ENCODE measurements at regions not wholly inside any gene's neighbourhood (a gene's known extent, or its start where the extent isn't known, plus 50 kb on each side); places are given as distances from the start of the nearest gene placed in this dataset.

DNA sequence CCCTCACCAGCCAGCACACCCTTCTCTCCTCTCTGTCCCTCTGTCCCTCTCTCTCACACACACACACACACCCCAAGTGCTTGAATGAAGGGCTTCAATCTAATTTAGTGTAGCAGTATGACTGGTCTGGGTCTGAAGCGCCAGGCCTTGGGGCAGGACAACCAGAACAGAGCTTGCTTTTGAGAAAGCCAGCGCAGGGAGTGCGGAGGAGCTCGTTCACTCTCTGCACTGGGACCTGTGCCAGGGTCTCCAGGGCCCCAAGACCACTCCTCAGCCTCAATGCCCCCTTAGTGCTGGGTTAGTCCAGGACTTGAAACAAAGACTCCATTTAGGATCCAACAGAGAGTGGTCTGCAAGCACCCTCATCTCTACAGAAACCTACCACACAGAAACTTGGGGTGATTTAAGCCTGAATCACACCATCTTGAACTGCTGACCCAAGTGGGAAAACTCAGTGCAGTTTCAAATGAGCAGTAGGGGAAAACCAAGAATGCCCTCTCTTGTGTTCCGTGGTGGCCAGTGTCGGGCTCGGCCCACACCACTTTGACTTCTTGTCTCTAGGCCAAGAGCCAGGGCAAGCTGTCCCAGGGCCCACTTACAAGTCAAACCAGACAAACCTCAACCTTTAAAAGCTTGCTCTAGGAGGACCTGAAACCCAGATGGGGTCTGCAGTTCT, 66.6 kb upstream of the WIPF1 start:
- Histone ChIP-seq H3K9me3 (no peaks in the 10 kb centered on the region), H3K4me1 (peaks cover 0 to 45% of the 10 kb centered on the region in 2 donors), H3K27ac (peak overlapping the region in 1 of 3 donors; percentile 26), H3K36me3 (no peaks in the 10 kb centered on the region), H3K27me3 (no peaks in the 10 kb centered on the region), H3K4me3 (replicated peaks in 1 of 3) (no peak overlapping the region)
- peak; percentile 10 to 27 for DNase-seq
- intact Hi-C loops (cut with DNase I), result no loop called here
- TF ChIP-seq CTCF (IDR thresholded peaks at IDR 0.05) (no peak), POLR2A (IDR thresholded peaks at IDR 0.05) (no peak)
- 66 to 80% methylated on average over 7 of the region's 7 CpGs for WGBS, 2 donors

- peaks cover 0 to 45% of the 10 kb centered on the region in 2 donors for H3K4me1 ChIP-seq
- 64 to 74% methylated on average over 7 of the region's 7 CpGs for WGBS, 2 donors
- no peak for DNase-seq
- H3K9me3 ChIP-seq, result no peaks in the 10 kb centered on the region
- TF ChIP-seq POLR2A (IDR thresholded peaks at IDR 0.05), result no peak
- TF ChIP-seq CTCF (IDR thresholded peaks at IDR 0.05), result no peak
- H3K4me3 ChIP-seq (replicated peaks in 1 of 3), result no peak overlapping the region
- H3K36me3 ChIP-seq, result no peaks in the 10 kb centered on the region
- intact Hi-C loops (cut with DNase I), result no loop called here
- no peaks in the 10 kb centered on the region for H3K27me3 ChIP-seq
- peak overlapping the region in 1 of 3 donors; percentile 26 for H3K27ac ChIP-seq
These were observed 65.9 kb upstream of the WIPF1 start for GRCh38 chr2:174663550-174663949.

- H3K27me3 ChIP-seq, result no peaks in the 10 kb centered on the region
- 80 to 85% methylated on average over 3 of the region's 3 CpGs for WGBS, 2 donors
- no peak for TF ChIP-seq POLR2A (IDR thresholded peaks at IDR 0.05)
- intact Hi-C loops (cut with DNase I), result no loop called here
- no peak overlapping the region for H3K4me3 ChIP-seq (replicated peaks in 1 of 3)
- no peaks in the 10 kb centered on the region for H3K36me3 ChIP-seq
- no peak for DNase-seq
- no peak overlapping the region for H3K27ac ChIP-seq
- peaks cover 0 to 43% of the 10 kb centered on the region in 2 donors for H3K4me1 ChIP-seq
- no peaks in the 10 kb centered on the region for H3K9me3 ChIP-seq
These were observed 65.3 kb upstream of the WIPF1 start for GRCh38 chr2:174662859-174663258.

- intact Hi-C loops (cut with DNase I), result no loop called here
- H3K4me1 ChIP-seq, result peaks cover 0 to 39% of the 10 kb centered on the region in 2 donors
- no peak overlapping the region for H3K4me3 ChIP-seq (replicated peaks in 1 of 3)
- DNase-seq, result no peak
- H3K36me3 ChIP-seq, result no peaks in the 10 kb centered on the region
- no peaks in the 10 kb centered on the region for H3K9me3 ChIP-seq
- 72 to 77% methylated on average over 3 of the region's 3 CpGs for WGBS, 2 donors
- TF ChIP-seq CTCF (IDR thresholded peaks at IDR 0.05), result no peak
- TF ChIP-seq POLR2A (IDR thresholded peaks at IDR 0.05), result no peak
- no peak overlapping the region for H3K27ac ChIP-seq
- H3K27me3 ChIP-seq, result no peaks in the 10 kb centered on the region
These were observed 64.9 kb upstream of the WIPF1 start for GRCh38 chr2:174662459-174662858.

DNA sequence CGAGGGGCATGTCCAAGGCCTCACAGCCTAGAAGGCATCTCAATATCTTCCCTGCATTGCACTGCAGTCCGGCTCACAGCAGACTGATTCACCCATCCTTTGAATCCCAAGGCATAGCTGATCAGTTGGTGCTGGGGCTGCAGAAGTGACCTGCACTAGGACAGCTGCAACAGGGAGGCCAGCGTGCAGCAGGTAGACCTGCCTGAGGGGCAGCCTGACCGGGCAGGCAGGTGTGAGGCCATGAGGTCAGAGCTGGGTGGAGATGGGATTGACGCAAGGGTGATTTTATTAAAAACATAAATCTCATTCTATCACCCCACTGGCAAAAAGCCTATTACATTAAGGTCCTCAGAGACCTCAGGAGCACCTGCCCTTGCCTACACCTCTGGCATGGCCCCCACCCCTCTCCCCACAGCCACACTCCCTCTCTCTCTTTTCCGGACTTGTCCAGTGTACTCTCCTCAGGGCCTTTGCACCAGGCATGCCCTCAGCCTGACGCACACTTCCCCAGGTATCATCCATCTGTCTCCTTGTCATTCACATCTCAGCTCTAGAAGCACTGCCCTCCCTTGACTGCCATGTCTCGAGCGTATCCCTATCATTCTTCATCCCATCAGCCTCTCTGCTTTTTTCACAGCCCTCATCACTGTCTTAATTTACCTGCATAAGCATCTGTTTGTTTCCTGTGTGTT, 63.5 kb upstream of the WIPF1 start:
- intact Hi-C loops (cut with DNase I), result no loop called here
- no peak overlapping the region for H3K27ac ChIP-seq
- no peak overlapping the region for H3K4me3 ChIP-seq (replicated peaks in 1 of 3)
- no peaks in the 10 kb centered on the region for H3K9me3 ChIP-seq
- peaks cover 0 to 26% of the 10 kb centered on the region in 2 donors for H3K4me1 ChIP-seq
- H3K36me3 ChIP-seq, result no peaks in the 10 kb centered on the region
- TF ChIP-seq POLR2A (IDR thresholded peaks at IDR 0.05) (no peak), CTCF (IDR thresholded peaks at IDR 0.05) (no peak)
- WGBS, 2 donors, result 85 to 91% methylated on average over 9 of the region's 9 CpGs
- DNase-seq, result no peak
- H3K27me3 ChIP-seq, result no peaks in the 10 kb centered on the region
